CD8-positive, alpha-beta memory T cell (primary cell): ENCODE measurements at regions not wholly inside any gene's neighbourhood (a gene's known extent, or its start where the extent isn't known, plus 50 kb on each side); places are given as distances from the start of the nearest gene placed in this dataset.

Experiments
- CTCF ChIA-PET: fragments of 350-600 bp; sonication (Branson Sonifier 250); formaldehyde crosslinking; loops from one replicate; lab custom pipeline; 2021; ENCODE audit warnings: antibody characterized with exemption; lab: Charles Lee
- POLR2A ChIA-PET: fragments of 350-600 bp; sonication (Branson Sonifier 250); formaldehyde crosslinking; loops from one replicate; lab custom pipeline; 2021; ENCODE audit warnings: antibody characterized with exemption; lab: Charles Lee
- DNase-seq, 5 donors: peaks; one replicate each; pipeline versions ENCODE4 v3.0.0 to v3.0.0-alpha.2; 2020 to 2022; ENCODE audit warnings: mixed read lengths in 1 of 5
- H3K27ac ChIP-seq: one replicate; pipeline ENCODE4 v1.7.0; 2013; ENCODE audit warnings: low read depth, mild to moderate bottlenecking, low read length, moderate library complexity
- H3K27me3 ChIP-seq: 2 replicates; pipeline ENCODE4 v1.7.0; 2013; ENCODE audit warnings: low read length, mild to moderate bottlenecking; ENCODE audit not compliant: insufficient read depth, poor library complexity, severe bottlenecking
- H3K36me3 ChIP-seq: 2 replicates; pipeline ENCODE4 v1.7.0; 2013; ENCODE audit warnings: mild to moderate bottlenecking, low read length, moderate library complexity; ENCODE audit not compliant: insufficient read depth
- H3K4me1 ChIP-seq: 2 replicates; pipeline ENCODE4 v1.7.0; 2013; ENCODE audit warnings: mild to moderate bottlenecking, low read length, moderate library complexity; ENCODE audit not compliant: insufficient read depth
- H3K4me3 ChIP-seq: 2 replicates; pipeline ENCODE4 v1.7.0; 2013; ENCODE audit warnings: mild to moderate bottlenecking, low read length
- H3K9me3 ChIP-seq: 2 replicates; pipeline ENCODE4 v1.7.0; 2013; ENCODE audit warnings: mild to moderate bottlenecking, low read length
- H3K27ac Mint-ChIP-seq, 8 donors: one replicate each; pipeline ENCODE4 v1.8.0; 2020 to 2021; ENCODE audit warnings: mixed read lengths in 8 of 8, mild to moderate bottlenecking in 6 of 8, inconsistent platforms in 3 of 8, moderate library complexity in 3 of 8
- H3K27me3 Mint-ChIP-seq, 2 donors: one replicate each; pipeline ENCODE4 v1.8.0; 2020 to 2021; ENCODE audit warnings: mixed read lengths in 2 of 2, mild to moderate bottlenecking in 1 of 2, moderate library complexity in 1 of 2
- H3K36me3 Mint-ChIP-seq, 3 donors: one replicate each; pipeline ENCODE4 v1.8.0; 2020 to 2021; ENCODE audit warnings: mixed read lengths in 3 of 3, inconsistent platforms in 1 of 3, mild to moderate bottlenecking in 1 of 3
- H3K4me1 Mint-ChIP-seq, 3 donors: one replicate each; pipeline ENCODE4 v1.8.0; 2020 to 2021; ENCODE audit warnings: mixed read lengths in 3 of 3, inconsistent platforms in 1 of 3, mild to moderate bottlenecking in 1 of 3
- H3K4me3 Mint-ChIP-seq, 7 donors: one replicate each; pipeline ENCODE4 v1.8.0; 2020 to 2021; ENCODE audit warnings: mixed read lengths in 7 of 7, mild to moderate bottlenecking in 6 of 7, moderate library complexity in 4 of 7, inconsistent platforms in 2 of 7
- H3K9me3 Mint-ChIP-seq, 5 donors: one replicate each; pipeline ENCODE4 v1.8.0; 2020 to 2022; ENCODE audit warnings: mixed read lengths in 5 of 5, mild to moderate bottlenecking in 3 of 5, moderate library complexity in 2 of 5, inconsistent platforms in 1 of 5

- Histone ChIP-seq H3K36me3 (no peaks in the 10 kb centered on the region), H3K27me3 (no peaks in the 10 kb centered on the region), H3K9me3 (no peaks in the 10 kb centered on the region), H3K4me3 (no peak overlapping the region), H3K27ac (no peak overlapping the region), H3K4me1 (no peaks in the 10 kb centered on the region)
- peaks cover 0 to 2% of the 10 kb centered on the region in 2 donors for H3K27me3 Mint-ChIP-seq
- peaks cover 0 to 2% (median 0%) of the 10 kb centered on the region in 5 donors for H3K9me3 Mint-ChIP-seq
- CTCF ChIA-PET, result no interaction called here
- POLR2A ChIA-PET, result no interaction called here
- no peak overlapping the region for H3K27ac Mint-ChIP-seq
- no peak overlapping the region for H3K4me3 Mint-ChIP-seq
- H3K4me1 Mint-ChIP-seq, result no peaks in the 10 kb centered on the region
- no peak for DNase-seq
- no peaks in the 10 kb centered on the region for H3K36me3 Mint-ChIP-seq
Measured at GRCh38 chr9:103985077-103985476, 109.0 kb upstream of the SMC2 start.

GRCh38 chr9:103988821-103989220 lies 105.3 kb upstream of the SMC2 start:
- Histone ChIP-seq H3K4me3 (no peak overlapping the region), H3K9me3 (no peaks in the 10 kb centered on the region), H3K36me3 (no peaks in the 10 kb centered on the region), H3K27me3 (no peaks in the 10 kb centered on the region), H3K27ac (no peak overlapping the region), H3K4me1 (no peaks in the 10 kb centered on the region)
- H3K4me1 Mint-ChIP-seq, result no peaks in the 10 kb centered on the region
- POLR2A ChIA-PET, result no interaction called here
- H3K27me3 Mint-ChIP-seq, result peaks cover 0 to 2% of the 10 kb centered on the region in 2 donors
- no peaks in the 10 kb centered on the region for H3K36me3 Mint-ChIP-seq
- CTCF ChIA-PET, result no interaction called here
- DNase-seq, result no peak
- H3K4me3 Mint-ChIP-seq, result no peak overlapping the region
- no peak overlapping the region for H3K27ac Mint-ChIP-seq
- peaks cover 0 to 2% (median 0%) of the 10 kb centered on the region in 5 donors for H3K9me3 Mint-ChIP-seq

GRCh38 chr9:103990311-103990710 lies 103.8 kb upstream of the SMC2 start:
- CTCF ChIA-PET, result no interaction called here
- H3K27ac Mint-ChIP-seq, result no peak overlapping the region
- POLR2A ChIA-PET, result no interaction called here

GRCh38 chr9:103991001-103991400 lies 103.1 kb upstream of the SMC2 start:
- Mint-ChIP-seq H3K27ac (no peak overlapping the region), H3K27me3 (no peaks in the 10 kb centered on the region), H3K4me3 (no peak overlapping the region), H3K9me3 (peaks cover 0 to 2% (median 0%) of the 10 kb centered on the region in 5 donors), H3K36me3 (no peaks in the 10 kb centered on the region), H3K4me1 (no peaks in the 10 kb centered on the region)
- ChIA-PET POLR2A (no interaction called here), CTCF (no interaction called here)
- no peak overlapping the region for H3K27ac ChIP-seq
- no peak overlapping the region for H3K4me3 ChIP-seq
- no peaks in the 10 kb centered on the region for H3K9me3 ChIP-seq
- H3K36me3 ChIP-seq, result no peaks in the 10 kb centered on the region
- no peaks in the 10 kb centered on the region for H3K27me3 ChIP-seq
- no peak for DNase-seq
- no peaks in the 10 kb centered on the region for H3K4me1 ChIP-seq

More at GRCh38 chr9:103990311-103990710, 103.8 kb upstream of the SMC2 start:
- Histone ChIP-seq H3K4me3 (no peak overlapping the region), H3K27ac (no peak overlapping the region), H3K9me3 (no peaks in the 10 kb centered on the region), H3K4me1 (no peaks in the 10 kb centered on the region), H3K36me3 (no peaks in the 10 kb centered on the region), H3K27me3 (no peaks in the 10 kb centered on the region)
- peaks cover 0 to 2% (median 0%) of the 10 kb centered on the region in 5 donors for H3K9me3 Mint-ChIP-seq
- no peak for DNase-seq
- H3K4me3 Mint-ChIP-seq, result no peak overlapping the region
- H3K27me3 Mint-ChIP-seq, result no peaks in the 10 kb centered on the region
- H3K36me3 Mint-ChIP-seq, result no peaks in the 10 kb centered on the region
- H3K4me1 Mint-ChIP-seq, result no peaks in the 10 kb centered on the region

- CTCF ChIA-PET, result no interaction called here
- Histone ChIP-seq H3K27me3 (no peaks in the 10 kb centered on the region), H3K4me3 (no peak overlapping the region), H3K27ac (no peak overlapping the region), H3K9me3 (no peaks in the 10 kb centered on the region), H3K36me3 (no peaks in the 10 kb centered on the region), H3K4me1 (no peaks in the 10 kb centered on the region)
- Mint-ChIP-seq H3K27me3 (no peaks in the 10 kb centered on the region), H3K9me3 (peaks cover 0 to 2% (median 0%) of the 10 kb centered on the region in 5 donors), H3K27ac (no peak overlapping the region), H3K4me3 (no peak overlapping the region), H3K4me1 (no peaks in the 10 kb centered on the region), H3K36me3 (no peaks in the 10 kb centered on the region)
- POLR2A ChIA-PET, result no interaction called here
- DNase-seq, result no peak
Measured at GRCh38 chr9:103991698-103992097, 102.4 kb upstream of the SMC2 start.

GRCh38 chr9:103992938-103993579 lies 101.0 kb upstream of the SMC2 start:
- Histone ChIP-seq H3K4me3 (no peak overlapping the region), H3K4me1 (no peaks in the 10 kb centered on the region), H3K36me3 (no peaks in the 10 kb centered on the region), H3K27ac (no peak overlapping the region), H3K27me3 (no peaks in the 10 kb centered on the region), H3K9me3 (no peaks in the 10 kb centered on the region)
- Mint-ChIP-seq H3K4me3 (no peak overlapping the region), H3K36me3 (no peaks in the 10 kb centered on the region), H3K9me3 (no peaks in the 10 kb centered on the region), H3K4me1 (no peaks in the 10 kb centered on the region), H3K27me3 (no peaks in the 10 kb centered on the region), H3K27ac (no peak overlapping the region)
- no peak for DNase-seq
- CTCF ChIA-PET, result no interaction called here
- POLR2A ChIA-PET, result no interaction called here

GRCh38 chr9:103997856-103998370 lies 96.2 kb upstream of the SMC2 start:
- Histone ChIP-seq H3K4me1 (no peaks in the 10 kb centered on the region), H3K9me3 (no peaks in the 10 kb centered on the region), H3K27me3 (no peaks in the 10 kb centered on the region), H3K27ac (no peak overlapping the region), H3K36me3 (no peaks in the 10 kb centered on the region), H3K4me3 (no peak overlapping the region)
- ChIA-PET POLR2A (no interaction called here), CTCF (no interaction called here)
- no peaks in the 10 kb centered on the region for H3K36me3 Mint-ChIP-seq
- no peak overlapping the region for H3K27ac Mint-ChIP-seq
- no peaks in the 10 kb centered on the region for H3K9me3 Mint-ChIP-seq
- DNase-seq, result no peak
- no peaks in the 10 kb centered on the region for H3K27me3 Mint-ChIP-seq
- no peaks in the 10 kb centered on the region for H3K4me1 Mint-ChIP-seq
- no peak overlapping the region for H3K4me3 Mint-ChIP-seq

- ChIA-PET CTCF (no interaction called here), POLR2A (no interaction called here)
- Mint-ChIP-seq H3K9me3 (no peaks in the 10 kb centered on the region), H3K4me1 (no peaks in the 10 kb centered on the region), H3K27me3 (peaks cover 1 to 8% of the 10 kb centered on the region in 2 donors), H3K4me3 (no peak overlapping the region), H3K36me3 (no peaks in the 10 kb centered on the region), H3K27ac (no peak overlapping the region)
- Histone ChIP-seq H3K4me1 (no peaks in the 10 kb centered on the region), H3K9me3 (no peaks in the 10 kb centered on the region), H3K27ac (no peak overlapping the region), H3K27me3 (no peaks in the 10 kb centered on the region), H3K36me3 (no peaks in the 10 kb centered on the region), H3K4me3 (no peak overlapping the region)
- no peak for DNase-seq
Measured at GRCh38 chr9:103999375-104000062, 94.6 kb upstream of the SMC2 start.
